Activated naive CD4-positive, alpha-beta T cell treated with anti-CD3 and anti-CD28 coated beads, Interleukin-2, amount 10 ng/mL, durations not matched to agents 7 days and 5 days (primary cell): ENCODE measurements at regions not wholly inside any gene's neighbourhood (a gene's known extent, or its start where the extent isn't known, plus 50 kb on each side); places are given as distances from the start of the nearest gene placed in this dataset.

Experiments
- CTCF ChIA-PET: fragments of 350-600 bp; sonication (Branson Sonifier 250); formaldehyde crosslinking; loops from one replicate; lab custom pipeline; 2021; ENCODE audit warnings: antibody characterized with exemption; lab: Charles Lee
- DNase-seq: peaks from one replicate; pipeline ENCODE4 v3.0.0-alpha.2; 2020
- H3K27ac Mint-ChIP-seq: one replicate; pipeline ENCODE4 v1.8.0; 2021; ENCODE audit warnings: mild to moderate bottlenecking, moderate library complexity, mixed read lengths
- H3K27me3 Mint-ChIP-seq: one replicate; pipeline ENCODE4 v1.8.0; 2021; ENCODE audit warnings: mild to moderate bottlenecking, mixed read lengths
- H3K36me3 Mint-ChIP-seq: one replicate; pipeline ENCODE4 v1.8.0; 2021; ENCODE audit warnings: mixed read lengths
- H3K4me1 Mint-ChIP-seq: one replicate; pipeline ENCODE4 v1.8.0; 2021; ENCODE audit warnings: mixed read lengths
- H3K4me3 Mint-ChIP-seq: one replicate; pipeline ENCODE4 v1.8.0; 2021; ENCODE audit warnings: mild to moderate bottlenecking, moderate library complexity, mixed read lengths
- H3K9me3 Mint-ChIP-seq: one replicate; pipeline ENCODE4 v1.8.0; 2021; ENCODE audit warnings: mixed read lengths

GRCh38 chr4:4667622-4668081 is 125.8 kb upstream of the STX18 start:
- H3K4me3 Mint-ChIP-seq: no peak overlapping the region
- CTCF ChIA-PET: interaction anchor here (0.6 kb wide), 1 partner anchor 55 kb away, joined by 4 read pairs; no protein-coding TSS in a partner anchor
- H3K36me3 Mint-ChIP-seq: no peaks in the 10 kb centered on the region
- no peaks in the 10 kb centered on the region for H3K9me3 Mint-ChIP-seq
- H3K27ac Mint-ChIP-seq: no peak overlapping the region
- H3K27me3 Mint-ChIP-seq: no peaks in the 10 kb centered on the region
- H3K4me1 Mint-ChIP-seq: no peaks in the 10 kb centered on the region
- DNase-seq: no peak

GRCh38 chr4:4666693-4667621 is 125.1 kb upstream of the STX18 start:
- no peak for DNase-seq

GRCh38 chr4:4666187-4666586 is 124.3 kb upstream of the STX18 start:
- Mint-ChIP-seq H3K36me3 (no peaks in the 10 kb centered on the region), H3K9me3 (no peaks in the 10 kb centered on the region)
- CTCF ChIA-PET: no interaction called here

More at GRCh38 chr4:4666693-4667621, 125.1 kb upstream of the STX18 start:
- no peaks in the 10 kb centered on the region for H3K9me3 Mint-ChIP-seq
- no peaks in the 10 kb centered on the region for H3K36me3 Mint-ChIP-seq
- CTCF ChIA-PET: interaction anchor here (0.6 kb wide), 1 partner anchor 54 kb away, joined by 4 read pairs; no protein-coding TSS in a partner anchor
- H3K4me3 Mint-ChIP-seq: no peak overlapping the region
- no peaks in the 10 kb centered on the region for H3K27me3 Mint-ChIP-seq
- H3K27ac Mint-ChIP-seq: no peak overlapping the region
- H3K4me1 Mint-ChIP-seq: no peaks in the 10 kb centered on the region

GRCh38 chr4:4664234-4664633 is 122.4 kb upstream of the STX18 start:
- Mint-ChIP-seq H3K36me3 (no peaks in the 10 kb centered on the region), H3K27ac (no peak overlapping the region), H3K4me3 (no peak overlapping the region), H3K4me1 (no peaks in the 10 kb centered on the region), H3K27me3 (no peaks in the 10 kb centered on the region), H3K9me3 (no peaks in the 10 kb centered on the region)
- DNase-seq: no peak
- CTCF ChIA-PET: no interaction called here

More at GRCh38 chr4:4666187-4666586, 124.3 kb upstream of the STX18 start:
- H3K4me1 Mint-ChIP-seq: no peaks in the 10 kb centered on the region
- H3K27me3 Mint-ChIP-seq: no peaks in the 10 kb centered on the region
- no peak overlapping the region for H3K4me3 Mint-ChIP-seq
- no peak overlapping the region for H3K27ac Mint-ChIP-seq
- DNase-seq: no peak

DNA sequence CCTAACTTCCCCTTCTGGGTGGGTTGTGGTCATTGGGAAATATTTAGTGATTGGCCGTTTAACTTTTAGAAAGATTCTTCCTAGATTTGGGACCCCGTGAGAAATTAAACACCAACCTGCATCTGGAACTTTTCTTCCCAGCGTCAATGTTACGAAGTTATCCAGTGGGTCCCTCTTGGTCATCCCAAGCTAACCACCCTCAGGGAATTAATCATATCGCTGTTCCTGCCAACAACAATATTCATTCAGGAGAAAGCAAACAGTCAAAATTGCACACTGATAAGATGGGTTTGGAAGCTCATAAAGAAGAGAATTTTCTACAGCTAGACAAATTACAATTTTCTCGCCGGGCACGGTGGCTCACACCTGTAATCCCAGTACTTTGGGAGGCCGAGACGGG is 121.2 kb upstream of the STX18 start:
- Mint-ChIP-seq H3K27me3 (no peaks in the 10 kb centered on the region), H3K36me3 (no peaks in the 10 kb centered on the region), H3K4me1 (no peaks in the 10 kb centered on the region), H3K27ac (no peak overlapping the region), H3K9me3 (no peaks in the 10 kb centered on the region), H3K4me3 (no peak overlapping the region)
- CTCF ChIA-PET: no interaction called here
- no peak for DNase-seq

DNA sequence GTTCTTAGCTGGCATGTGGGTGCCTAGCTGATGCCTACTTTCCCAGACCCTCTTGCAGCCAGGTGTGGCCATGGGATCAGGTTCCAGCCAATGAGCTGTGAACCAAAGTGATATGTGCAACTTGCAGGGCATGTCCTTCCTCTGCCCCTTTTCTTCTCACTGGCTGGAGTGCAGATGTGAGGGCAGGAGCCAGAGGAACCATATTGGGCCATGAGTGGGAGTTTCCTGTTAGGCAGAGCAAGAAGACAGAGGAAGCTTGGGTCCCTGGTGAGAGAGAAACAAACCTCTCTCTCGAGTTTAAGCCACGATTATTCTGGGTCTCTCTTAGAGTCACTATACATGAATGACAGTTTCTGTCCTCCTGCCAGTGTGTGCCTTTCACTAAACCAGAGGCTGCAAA is 120.4 kb upstream of the STX18 start:
- no peaks in the 10 kb centered on the region for H3K4me1 Mint-ChIP-seq
- no peaks in the 10 kb centered on the region for H3K27me3 Mint-ChIP-seq
- CTCF ChIA-PET: no interaction called here
- H3K27ac Mint-ChIP-seq: no peak overlapping the region
- H3K9me3 Mint-ChIP-seq: no peaks in the 10 kb centered on the region
- H3K36me3 Mint-ChIP-seq: no peaks in the 10 kb centered on the region
- DNase-seq: no peak
- no peak overlapping the region for H3K4me3 Mint-ChIP-seq

DNA sequence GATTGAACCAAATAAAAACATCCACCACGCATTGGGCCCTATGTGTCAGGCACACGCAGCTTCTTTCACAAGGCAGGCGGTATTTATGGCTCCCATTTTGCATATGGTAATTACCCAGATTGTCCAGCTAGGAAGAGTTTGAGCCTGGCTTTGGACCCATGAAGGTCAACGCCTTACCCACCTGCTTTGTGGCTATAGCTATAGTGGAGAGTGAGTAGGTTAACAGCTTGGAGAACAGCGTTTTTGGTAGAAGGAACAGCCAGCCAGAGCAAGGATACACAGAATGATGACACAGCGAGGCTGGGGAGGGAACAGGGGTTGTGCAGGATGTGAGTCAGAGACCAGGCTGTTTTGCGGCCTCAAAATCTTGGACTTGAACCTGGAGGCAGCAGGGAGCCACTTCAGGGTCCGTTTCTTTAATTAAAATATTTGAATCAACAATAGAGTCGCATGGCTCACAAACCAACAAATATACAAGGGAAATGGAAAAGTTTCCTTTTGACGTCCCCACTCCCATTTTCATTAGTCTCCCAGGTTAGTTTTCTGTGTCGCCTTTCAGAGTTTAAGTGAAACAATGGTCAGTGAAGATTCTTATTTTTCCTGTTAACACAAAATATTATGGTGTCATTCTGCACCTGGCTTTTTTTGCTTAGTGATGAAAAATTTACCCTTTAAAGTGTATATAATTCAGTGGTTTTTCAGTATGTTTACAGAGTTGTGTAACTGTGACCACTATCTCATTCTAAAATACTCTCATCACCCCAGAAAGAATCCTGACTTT is 118.2 kb upstream of the STX18 start:
- CTCF ChIA-PET: no interaction called here
- Mint-ChIP-seq H3K4me3 (no peak overlapping the region), H3K36me3 (no peaks in the 10 kb centered on the region), H3K27ac (no peak overlapping the region), H3K27me3 (no peaks in the 10 kb centered on the region), H3K9me3 (no peaks in the 10 kb centered on the region), H3K4me1 (no peaks in the 10 kb centered on the region)
- no peak for DNase-seq

- Mint-ChIP-seq H3K27me3 (no peaks in the 10 kb centered on the region), H3K4me1 (no peaks in the 10 kb centered on the region), H3K9me3 (no peaks in the 10 kb centered on the region), H3K4me3 (no peak overlapping the region), H3K27ac (no peak overlapping the region), H3K36me3 (no peaks in the 10 kb centered on the region)
- no peak for DNase-seq
- CTCF ChIA-PET: interaction anchor here (1.8 kb wide), 1 partner anchor 11 kb away, joined by 5 read pairs; no protein-coding TSS in a partner anchor
Observed at GRCh38 chr4:4658052-4658451, 116.2 kb upstream of the STX18 start.

DNA sequence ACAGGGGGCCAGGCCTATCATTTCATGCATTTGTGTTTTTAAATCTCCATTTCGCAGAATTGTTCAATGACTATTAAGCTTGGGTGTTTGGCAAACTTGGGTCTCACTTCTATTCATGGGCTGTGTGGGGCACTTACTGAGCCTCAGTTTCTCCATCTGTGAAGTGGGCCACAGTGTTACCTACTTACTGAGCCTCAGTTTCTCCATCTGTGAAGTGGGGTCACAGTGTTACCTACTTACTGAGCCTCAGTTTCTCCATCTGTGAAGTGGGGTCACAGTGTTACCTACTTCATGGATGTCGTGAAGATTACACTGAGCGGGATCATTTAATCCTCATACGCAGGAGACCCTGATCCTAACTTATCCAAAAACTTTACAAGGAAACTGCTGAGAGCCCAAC is 115.1 kb upstream of the STX18 start:
- no peak for DNase-seq
- Mint-ChIP-seq H3K27ac (no peak overlapping the region), H3K9me3 (no peaks in the 10 kb centered on the region), H3K27me3 (no peaks in the 10 kb centered on the region), H3K36me3 (no peaks in the 10 kb centered on the region), H3K4me1 (no peaks in the 10 kb centered on the region), H3K4me3 (no peak overlapping the region)
- CTCF ChIA-PET: interaction anchor here (1.8 kb wide), 1 partner anchor 12 kb away, joined by 5 read pairs; no protein-coding TSS in a partner anchor

DNA sequence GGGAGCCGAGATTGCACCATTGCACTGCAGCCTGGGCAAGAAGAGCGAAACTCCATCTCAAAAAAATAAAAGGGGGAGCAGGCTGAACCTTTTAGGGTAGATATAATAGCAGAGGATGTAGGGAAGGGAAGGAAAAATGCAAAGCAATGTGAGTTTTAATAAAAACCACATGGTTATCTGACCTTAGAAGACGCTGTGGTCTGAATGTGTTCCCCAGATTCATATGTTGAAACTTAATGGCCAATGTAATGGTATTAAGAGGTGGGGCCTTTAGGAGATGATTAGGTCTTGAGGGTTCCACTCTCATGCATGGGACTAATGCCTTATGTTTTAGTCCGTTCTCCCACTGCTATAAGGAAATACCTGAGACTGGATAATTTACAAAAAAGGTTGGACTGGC is 114.1 kb upstream of the STX18 start:
- DNase-seq: no peak
- no peaks in the 10 kb centered on the region for H3K36me3 Mint-ChIP-seq
- no peaks in the 10 kb centered on the region for H3K9me3 Mint-ChIP-seq
- H3K27ac Mint-ChIP-seq: peak overlapping the region; percentile 33
- H3K27me3 Mint-ChIP-seq: no peaks in the 10 kb centered on the region
- no peaks in the 10 kb centered on the region for H3K4me1 Mint-ChIP-seq
- CTCF ChIA-PET: no interaction called here
- no peak overlapping the region for H3K4me3 Mint-ChIP-seq

DNA sequence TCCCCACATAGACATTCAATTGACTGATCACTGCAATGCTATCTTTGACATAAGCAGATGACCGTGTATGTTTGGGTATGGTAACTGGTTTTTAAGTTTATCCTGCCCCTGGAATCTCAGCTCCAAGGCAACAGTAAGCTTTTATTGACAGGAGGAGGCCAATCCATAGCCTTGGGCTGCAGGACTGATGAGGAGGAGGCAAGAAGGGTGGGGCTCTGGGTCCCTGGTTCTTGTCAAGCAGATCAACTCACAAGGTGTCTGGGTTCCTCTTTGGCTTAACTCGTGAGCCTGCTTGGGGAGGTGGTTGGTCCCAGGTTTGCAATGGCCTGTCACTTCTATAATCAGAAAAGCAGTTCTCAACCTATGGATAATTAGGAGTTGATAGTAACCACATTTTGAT is 113.2 kb upstream of the STX18 start:
- Mint-ChIP-seq H3K4me1 (no peaks in the 10 kb centered on the region), H3K4me3 (no peak overlapping the region), H3K27ac (no peak overlapping the region), H3K36me3 (no peaks in the 10 kb centered on the region), H3K27me3 (no peaks in the 10 kb centered on the region), H3K9me3 (no peaks in the 10 kb centered on the region)
- CTCF ChIA-PET: no interaction called here
- no peak for DNase-seq

- CTCF ChIA-PET: no interaction called here
- no peak overlapping the region for H3K4me3 Mint-ChIP-seq
- no peaks in the 10 kb centered on the region for H3K36me3 Mint-ChIP-seq
- no peaks in the 10 kb centered on the region for H3K27me3 Mint-ChIP-seq
- no peaks in the 10 kb centered on the region for H3K9me3 Mint-ChIP-seq
- no peak for DNase-seq
- no peaks in the 10 kb centered on the region for H3K4me1 Mint-ChIP-seq
- no peak overlapping the region for H3K27ac Mint-ChIP-seq
Observed at GRCh38 chr4:4651811-4652755, 110.2 kb upstream of the STX18 start.

DNA sequence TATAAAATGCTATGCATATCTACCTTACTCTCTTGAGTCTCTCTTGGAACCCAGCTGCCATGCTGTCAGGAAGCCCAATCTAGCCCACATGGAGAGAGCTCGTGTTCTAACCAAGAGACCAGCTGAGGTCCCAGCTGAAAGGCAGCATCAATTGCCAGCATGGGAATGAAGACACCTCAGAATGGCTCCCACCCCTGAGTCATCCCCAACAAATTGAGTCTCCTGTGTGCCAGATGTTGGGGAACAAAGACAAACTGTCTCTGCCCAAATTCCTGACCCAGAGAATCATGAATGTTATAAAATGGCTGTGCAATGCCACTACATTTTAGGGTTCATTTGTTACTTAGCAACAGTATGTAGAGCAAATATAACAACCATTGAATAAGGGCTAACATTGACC is 105.2 kb upstream of the STX18 start:
- no peak for DNase-seq
- no peak overlapping the region for H3K27ac Mint-ChIP-seq
- H3K4me3 Mint-ChIP-seq: no peak overlapping the region
- H3K4me1 Mint-ChIP-seq: no peaks in the 10 kb centered on the region
- H3K9me3 Mint-ChIP-seq: no peaks in the 10 kb centered on the region
- CTCF ChIA-PET: no interaction called here
- no peaks in the 10 kb centered on the region for H3K36me3 Mint-ChIP-seq
- H3K27me3 Mint-ChIP-seq: no peaks in the 10 kb centered on the region

DNA sequence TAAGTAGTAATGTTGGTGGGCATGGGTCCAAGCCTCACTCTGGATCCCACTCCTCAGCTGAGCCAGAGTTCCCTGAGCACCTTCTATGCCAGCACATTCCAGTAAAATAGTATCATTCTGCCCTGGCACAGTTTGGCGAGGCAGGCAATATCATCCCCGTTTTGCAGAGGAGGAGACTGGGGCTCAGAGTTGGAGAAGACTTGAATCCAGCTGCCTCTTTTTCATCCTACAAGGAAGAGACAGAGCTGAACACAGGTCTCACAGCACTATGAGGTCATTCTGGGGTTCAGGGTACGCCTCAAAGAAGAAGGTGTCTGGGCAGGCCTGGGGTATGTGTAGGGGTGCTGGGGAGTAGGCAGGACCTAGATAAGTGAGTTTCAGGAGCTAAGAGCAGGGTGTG is 103.9 kb upstream of the STX18 start:
- H3K4me1 Mint-ChIP-seq: no peaks in the 10 kb centered on the region
- no peaks in the 10 kb centered on the region for H3K36me3 Mint-ChIP-seq
- no peak for DNase-seq
- no peaks in the 10 kb centered on the region for H3K27me3 Mint-ChIP-seq
- H3K27ac Mint-ChIP-seq: no peak overlapping the region
- CTCF ChIA-PET: no interaction called here
- H3K9me3 Mint-ChIP-seq: no peaks in the 10 kb centered on the region
- H3K4me3 Mint-ChIP-seq: no peak overlapping the region
